ENCODE measurements at regions not wholly inside any gene's neighbourhood (a gene's known extent, or its start where the extent isn't known, plus 50 kb on each side); places are given as distances from the start of the nearest gene placed in this dataset.

DNA sequence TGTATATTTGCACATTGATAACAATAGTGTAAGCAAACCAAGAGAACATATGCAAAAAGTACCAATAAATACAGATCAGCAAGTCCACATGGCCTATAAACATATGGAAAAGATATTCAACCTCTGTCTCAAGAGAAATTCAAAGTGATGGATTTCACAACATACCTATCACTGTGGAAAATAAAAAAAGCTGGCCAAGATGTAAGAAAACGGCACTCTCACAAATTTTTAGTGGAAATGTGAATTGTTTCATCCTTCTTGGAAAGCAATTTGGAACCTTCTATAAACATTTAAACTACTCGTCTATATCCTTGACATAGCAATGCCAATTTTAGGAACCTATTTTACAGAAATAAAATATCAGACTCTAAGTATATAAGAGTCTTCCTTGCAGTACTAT lies 559.8 kb downstream of the QKI start:
- no peak for TF ChIP-seq POLR2AphosphoS5 (IDR thresholded peaks at IDR 0.05; ENCODE audit: low read depth, low read length)
- TF ChIP-seq, protein P1, sequence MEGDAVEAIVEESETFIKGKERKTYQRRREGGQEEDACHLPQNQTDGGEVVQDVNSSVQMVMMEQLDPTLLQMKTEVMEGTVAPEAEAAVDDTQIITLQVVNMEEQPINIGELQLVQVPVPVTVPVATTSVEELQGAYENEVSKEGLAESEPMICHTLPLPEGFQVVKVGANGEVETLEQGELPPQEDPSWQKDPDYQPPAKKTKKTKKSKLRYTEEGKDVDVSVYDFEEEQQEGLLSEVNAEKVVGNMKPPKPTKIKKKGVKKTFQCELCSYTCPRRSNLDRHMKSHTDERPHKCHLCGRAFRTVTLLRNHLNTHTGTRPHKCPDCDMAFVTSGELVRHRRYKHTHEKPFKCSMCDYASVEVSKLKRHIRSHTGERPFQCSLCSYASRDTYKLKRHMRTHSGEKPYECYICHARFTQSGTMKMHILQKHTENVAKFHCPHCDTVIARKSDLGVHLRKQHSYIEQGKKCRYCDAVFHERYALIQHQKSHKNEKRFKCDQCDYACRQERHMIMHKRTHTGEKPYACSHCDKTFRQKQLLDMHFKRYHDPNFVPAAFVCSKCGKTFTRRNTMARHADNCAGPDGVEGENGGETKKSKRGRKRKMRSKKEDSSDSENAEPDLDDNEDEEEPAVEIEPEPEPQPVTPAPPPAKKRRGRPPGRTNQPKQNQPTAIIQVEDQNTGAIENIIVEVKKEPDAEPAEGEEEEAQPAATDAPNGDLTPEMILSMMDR (IDR thresholded peaks at IDR 0.05 in 2 of 3, conservative IDR thresholded peaks at IDR 0.05 in 1 of 3; ENCODE audit: borderline replicate concordance in 1 of 3, insufficient read depth in 1 of 3, low read depth in 2 of 3, low read length in 2 of 3), result no peak
- TF ChIP-seq EZH2phosphoT487 (IDR thresholded peaks at IDR 0.05; ENCODE audit: borderline replicate concordance), result no peak
- TF ChIP-seq POLR2A (IDR thresholded peaks at IDR 0.05; ENCODE audit: borderline replicate concordance, extremely low read depth, insufficient read depth, insufficient read length), result no peak
- TF ChIP-seq, protein P2, sequence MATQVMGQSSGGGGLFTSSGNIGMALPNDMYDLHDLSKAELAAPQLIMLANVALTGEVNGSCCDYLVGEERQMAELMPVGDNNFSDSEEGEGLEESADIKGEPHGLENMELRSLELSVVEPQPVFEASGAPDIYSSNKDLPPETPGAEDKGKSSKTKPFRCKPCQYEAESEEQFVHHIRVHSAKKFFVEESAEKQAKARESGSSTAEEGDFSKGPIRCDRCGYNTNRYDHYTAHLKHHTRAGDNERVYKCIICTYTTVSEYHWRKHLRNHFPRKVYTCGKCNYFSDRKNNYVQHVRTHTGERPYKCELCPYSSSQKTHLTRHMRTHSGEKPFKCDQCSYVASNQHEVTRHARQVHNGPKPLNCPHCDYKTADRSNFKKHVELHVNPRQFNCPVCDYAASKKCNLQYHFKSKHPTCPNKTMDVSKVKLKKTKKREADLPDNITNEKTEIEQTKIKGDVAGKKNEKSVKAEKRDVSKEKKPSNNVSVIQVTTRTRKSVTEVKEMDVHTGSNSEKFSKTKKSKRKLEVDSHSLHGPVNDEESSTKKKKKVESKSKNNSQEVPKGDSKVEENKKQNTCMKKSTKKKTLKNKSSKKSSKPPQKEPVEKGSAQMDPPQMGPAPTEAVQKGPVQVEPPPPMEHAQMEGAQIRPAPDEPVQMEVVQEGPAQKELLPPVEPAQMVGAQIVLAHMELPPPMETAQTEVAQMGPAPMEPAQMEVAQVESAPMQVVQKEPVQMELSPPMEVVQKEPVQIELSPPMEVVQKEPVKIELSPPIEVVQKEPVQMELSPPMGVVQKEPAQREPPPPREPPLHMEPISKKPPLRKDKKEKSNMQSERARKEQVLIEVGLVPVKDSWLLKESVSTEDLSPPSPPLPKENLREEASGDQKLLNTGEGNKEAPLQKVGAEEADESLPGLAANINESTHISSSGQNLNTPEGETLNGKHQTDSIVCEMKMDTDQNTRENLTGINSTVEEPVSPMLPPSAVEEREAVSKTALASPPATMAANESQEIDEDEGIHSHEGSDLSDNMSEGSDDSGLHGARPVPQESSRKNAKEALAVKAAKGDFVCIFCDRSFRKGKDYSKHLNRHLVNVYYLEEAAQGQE (IDR thresholded peaks at IDR 0.05; ENCODE audit: low read depth), result no peak
- TF ChIP-seq EZH2 (IDR thresholded peaks at IDR 0.05), result no peak
- TF ChIP-seq SP1 (IDR thresholded peaks at IDR 0.05; ENCODE audit: low read depth), result no peak
- TF ChIP-seq, protein P3, sequence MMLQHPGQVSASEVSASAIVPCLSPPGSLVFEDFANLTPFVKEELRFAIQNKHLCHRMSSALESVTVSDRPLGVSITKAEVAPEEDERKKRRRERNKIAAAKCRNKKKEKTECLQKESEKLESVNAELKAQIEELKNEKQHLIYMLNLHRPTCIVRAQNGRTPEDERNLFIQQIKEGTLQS (IDR thresholded peaks at IDR 0.05), result no peak
- no peak for TF ChIP-seq SIN3A (IDR thresholded peaks at IDR 0.05; ENCODE audit: low read depth)
